GM12892 (cell line): ENCODE measurements at regions not wholly inside any gene's neighbourhood (a gene's known extent, or its start where the extent isn't known, plus 50 kb on each side); places are given as distances from the start of the nearest gene placed in this dataset.

Experiments
- POLR2A ChIP-seq: IDR thresholded peaks from 2 replicates; pipeline ENCODE4 v1.6.1; 2011; ENCODE audit warnings: low read depth, low read length, control low read depth
- POLR2AphosphoS5 ChIP-seq: IDR thresholded peaks from 2 replicates; pipeline ENCODE4 v1.6.1; 2011; ENCODE audit warnings: low read depth, low read length, control low read depth

DNA sequence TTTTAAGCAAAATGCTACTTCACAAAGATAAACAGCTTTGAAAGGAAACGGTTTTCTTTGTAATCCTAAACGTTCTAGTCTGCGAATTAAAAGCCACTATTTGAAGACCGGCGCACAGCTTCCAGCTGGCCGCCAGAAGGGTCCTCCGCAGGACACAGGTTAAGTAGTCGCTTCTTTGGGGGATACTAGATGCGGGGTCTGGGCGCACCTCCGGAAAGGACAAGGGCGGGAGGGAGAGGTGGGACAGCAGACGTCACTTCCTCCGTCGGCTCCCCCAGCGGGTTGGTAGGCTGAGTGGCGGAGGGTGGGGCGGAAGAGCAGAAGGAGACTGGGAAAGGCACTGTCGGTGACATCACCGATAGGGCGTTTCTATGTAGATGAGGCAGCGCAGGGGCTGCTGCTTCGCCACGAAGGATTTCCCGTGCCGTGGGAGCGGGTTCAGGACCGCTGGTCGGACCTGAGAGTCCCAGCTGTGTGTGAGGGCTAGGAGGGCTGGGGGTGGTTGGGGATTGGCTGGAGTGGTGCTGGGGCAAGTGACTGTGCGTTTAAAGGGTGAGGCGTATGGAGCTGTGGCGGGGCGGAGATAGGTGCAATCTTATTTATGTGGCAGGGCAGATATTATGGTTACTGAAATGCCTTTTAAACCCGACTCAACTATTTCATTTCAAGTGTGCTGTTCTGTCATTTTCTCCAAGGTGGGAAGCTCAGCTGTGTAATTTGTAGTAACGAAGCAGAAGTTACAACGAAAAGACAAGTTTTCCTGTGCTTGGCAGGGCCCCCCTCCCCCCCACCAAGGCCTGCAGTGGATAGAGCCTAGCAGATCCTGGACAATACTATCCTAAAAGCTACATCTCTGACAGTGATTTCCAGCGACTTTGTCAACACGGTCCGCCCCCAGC is 158.3 kb upstream of the NOTCH2NLA start:
- peak; percentile 94 for TF ChIP-seq POLR2A
- TF ChIP-seq POLR2AphosphoS5 = peak; percentile 98
